K562 (cell line): ENCODE measurements at regions not wholly inside any gene's neighbourhood (a gene's known extent, or its start where the extent isn't known, plus 50 kb on each side); places are given as distances from the start of the nearest gene placed in this dataset.

Experiments used
- ATAC-seq: fragments of 200-7000 bp; cut with Tn5 transposase; 3 replicates; pipeline ENCODE4 v1.9.1; 2020; ENCODE audit warnings: moderate library complexity
- BruUV-seq: library from RNA; stranded (reverse); fragments of 400-500 nt; replicated peaks from 2 replicates; lab custom pipeline; 2021; lab: Mats Ljungman, UMichigan
- CTCF ChIA-PET: fragments of 300-600 bp; formaldehyde crosslinking; extraction: SDS; loops from one replicate; lab custom pipeline; 2021; ENCODE audit warnings: low intra/inter-chr PET ratio; lab: Yijun Ruan, JAX
- POLR2A ChIA-PET: fragments of 300-600, 350-650 bp; sonication (Branson Sonifier 250); formaldehyde crosslinking; extraction: SDS; loops from one replicate; lab custom pipeline; 2021; ENCODE audit warnings: antibody characterized with exemption, inconsistent platforms; lab: Yijun Ruan, JAX
- DNase-seq, 4 experiments: peaks; one replicate each; pipeline versions ENCODE4 v3.0.0 to v3.0.0-alpha.2; 2011 to 2018; ENCODE audit warnings: low spot score in 3 of 4, mixed read lengths in 3 of 4; ENCODE audit errors: extremely low read depth in 1 of 4
- FAIRE-seq: peaks from 2 replicates; lab custom pipeline; 2011; peaks lifted over from hg19 to GRCh38; lab: Jason Lieb, UNC
- H2AFZ ChIP-seq: 2 replicates; pipeline ENCODE4 v1.6.0; 2011; ENCODE audit warnings: low read depth, low read length, control low read depth, inconsistent platforms
- H3K27ac ChIP-seq: fragments of 200-600 bp; 3 replicates; pipeline ENCODE4 v1.8.0; 2011; ENCODE audit warnings: low read depth, mild to moderate bottlenecking, control low read depth, inconsistent platforms, low read length, moderate library complexity, mixed read lengths; ENCODE audit errors: extremely low read depth
- H3K27me3 ChIP-seq, 2 experiments: fragments of 300-600 bp in 1 of 2; 2 replicates in 1 of 2; 3 replicates in 1 of 2; pipeline versions ENCODE4 v1.6.0 to v1.8.0; 2011; ENCODE audit warnings: inconsistent platforms in 2 of 2, low read length in 2 of 2, mild to moderate bottlenecking in 1 of 2, mixed read lengths in 1 of 2, moderate library complexity in 1 of 2; ENCODE audit not compliant: control insufficient read depth in 2 of 2, insufficient read depth in 2 of 2
- H3K36me3 ChIP-seq: fragments of 300-600 bp; 3 replicates; pipeline ENCODE4 v1.8.0; 2011; ENCODE audit warnings: mild to moderate bottlenecking, low read length, inconsistent platforms; ENCODE audit not compliant: control insufficient read depth, insufficient read depth
- H3K4me1 ChIP-seq, 2 experiments: fragments of 200-600 bp in 1 of 2; replicated peaks in 1 of 2; 2 replicates in 1 of 2; 3 replicates in 1 of 2; pipeline versions ENCODE4 v1.5.1 to v1.8.0; 2011; ENCODE audit warnings: inconsistent platforms in 2 of 2, low read length in 2 of 2, mild to moderate bottlenecking in 1 of 2, mixed read lengths in 1 of 2, moderate library complexity in 1 of 2; ENCODE audit not compliant: control insufficient read depth in 2 of 2, insufficient read depth in 2 of 2
- H3K4me2 ChIP-seq: 2 replicates; pipeline ENCODE4 v1.6.1; 2011; ENCODE audit warnings: low read length, control low read depth, inconsistent platforms, mixed read lengths; ENCODE audit not compliant: insufficient read depth
- H3K4me3 ChIP-seq: fragments of 200-600 bp; sonication (generic), shearing (Covaris generic); 2 replicates; pipeline ENCODE4 v1.5.1; 2016; ENCODE audit warnings: control low read depth, inconsistent platforms
- H3K79me2 ChIP-seq: fragments of 200-600 bp; 3 replicates; pipeline ENCODE4 v1.8.0; 2011; ENCODE audit warnings: low read length, inconsistent platforms; ENCODE audit not compliant: control insufficient read depth, insufficient read depth
- H3K9ac ChIP-seq, 2 experiments: 2 replicates each; pipeline versions ENCODE4 v1.6.0 to v1.6.1; 2011; ENCODE audit warnings: low read depth in 2 of 2, low read length in 2 of 2, control low read depth in 1 of 2, inconsistent platforms in 1 of 2, mild to moderate bottlenecking in 1 of 2, mixed read lengths in 1 of 2; ENCODE audit not compliant: insufficient read depth in 1 of 2
- H3K9me1 ChIP-seq: one replicate; pipeline ENCODE4 v1.6.0; 2011; ENCODE audit warnings: inconsistent platforms, mild to moderate bottlenecking, low read length, moderate library complexity; ENCODE audit not compliant: control insufficient read depth, insufficient read depth
- H3K9me3 ChIP-seq: replicated peaks from 2 replicates; pipeline ENCODE4 v1.5.1; 2011; ENCODE audit warnings: low read depth, low read length, inconsistent platforms; ENCODE audit not compliant: control insufficient read depth, insufficient read depth
- H4K20me1 ChIP-seq: replicated peaks from 2 replicates; pipeline ENCODE4 v1.6.1; 2011; ENCODE audit warnings: low read length, inconsistent platforms, mixed read lengths; ENCODE audit not compliant: control insufficient read depth, insufficient read depth
- ESRRB ChIP-seq: fragments of 250-450 bp; sonication (Bioruptor Pico); IDR thresholded peaks from 2 replicates; pipeline ENCODE4 v1.5.0; 2020; ENCODE audit warnings: mild to moderate bottlenecking, moderate library complexity, borderline replicate concordance
- ZBTB11 ChIP-seq, 3 experiments: fragments of 200-800 bp in 1 of 3; fragments of 250-450 bp in 1 of 3; fragments of 450-650 bp in 1 of 3; sonication (Bioruptor Pico) in 1 of 3; sonication (Bioruptor generic) in 1 of 3; formaldehyde crosslinking in 1 of 3; IDR thresholded peaks; 2 replicates each; pipeline versions ENCODE4 v1.6.1 to v1.8.0; 2016 to 2022; ENCODE audit warnings: mild to moderate bottlenecking in 2 of 3, missing genetic modification characterization in 2 of 3, missing compliant biosample characterization in 1 of 3, moderate library complexity in 1 of 3
- WGBS: fragments of 100-300 bp; shearing (Covaris generic); methylation state at CpG from one replicate; pipeline ENCODE4 v1.1.6; 2016; ENCODE audit warnings: low coverage, mixed read lengths; ENCODE audit not compliant: insufficient coverage; ENCODE audit errors: missing lambda C conversion rate; 5-methylcytosine and 5-hydroxymethylcytosine counted together
- in situ Hi-C: fragments of 300-500 bp; cut with MboI; formaldehyde crosslinking; loops from 4 replicates; pipeline ENCODE4 v1.15.0; 2018; ENCODE audit warnings: inconsistent platforms, mixed read lengths
- intact Hi-C: fragments of 100-400 bp; cut with micrococcal nuclease; formaldehyde crosslinking; loops from 2 replicates; pipeline ENCODE4 v1.14.2; 2022
- TF ChIP-seq, protein P1 (sequence below): sonication (generic); formaldehyde crosslinking; IDR thresholded peaks from 2 replicates; pipeline ENCODE4 v1.8.1; 2023; ENCODE audit warnings: mild to moderate bottlenecking, missing genetic modification reagents

- TF ChIP-seq, protein P1, sequence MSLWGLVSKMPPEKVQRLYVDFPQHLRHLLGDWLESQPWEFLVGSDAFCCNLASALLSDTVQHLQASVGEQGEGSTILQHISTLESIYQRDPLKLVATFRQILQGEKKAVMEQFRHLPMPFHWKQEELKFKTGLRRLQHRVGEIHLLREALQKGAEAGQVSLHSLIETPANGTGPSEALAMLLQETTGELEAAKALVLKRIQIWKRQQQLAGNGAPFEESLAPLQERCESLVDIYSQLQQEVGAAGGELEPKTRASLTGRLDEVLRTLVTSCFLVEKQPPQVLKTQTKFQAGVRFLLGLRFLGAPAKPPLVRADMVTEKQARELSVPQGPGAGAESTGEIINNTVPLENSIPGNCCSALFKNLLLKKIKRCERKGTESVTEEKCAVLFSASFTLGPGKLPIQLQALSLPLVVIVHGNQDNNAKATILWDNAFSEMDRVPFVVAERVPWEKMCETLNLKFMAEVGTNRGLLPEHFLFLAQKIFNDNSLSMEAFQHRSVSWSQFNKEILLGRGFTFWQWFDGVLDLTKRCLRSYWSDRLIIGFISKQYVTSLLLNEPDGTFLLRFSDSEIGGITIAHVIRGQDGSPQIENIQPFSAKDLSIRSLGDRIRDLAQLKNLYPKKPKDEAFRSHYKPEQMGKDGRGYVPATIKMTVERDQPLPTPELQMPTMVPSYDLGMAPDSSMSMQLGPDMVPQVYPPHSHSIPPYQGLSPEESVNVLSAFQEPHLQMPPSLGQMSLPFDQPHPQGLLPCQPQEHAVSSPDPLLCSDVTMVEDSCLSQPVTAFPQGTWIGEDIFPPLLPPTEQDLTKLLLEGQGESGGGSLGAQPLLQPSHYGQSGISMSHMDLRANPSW: no peak
Observed at GRCh38 chr3:63090656-63091055, 187.5 kb upstream of the SYNPR start (continued).

DNA sequence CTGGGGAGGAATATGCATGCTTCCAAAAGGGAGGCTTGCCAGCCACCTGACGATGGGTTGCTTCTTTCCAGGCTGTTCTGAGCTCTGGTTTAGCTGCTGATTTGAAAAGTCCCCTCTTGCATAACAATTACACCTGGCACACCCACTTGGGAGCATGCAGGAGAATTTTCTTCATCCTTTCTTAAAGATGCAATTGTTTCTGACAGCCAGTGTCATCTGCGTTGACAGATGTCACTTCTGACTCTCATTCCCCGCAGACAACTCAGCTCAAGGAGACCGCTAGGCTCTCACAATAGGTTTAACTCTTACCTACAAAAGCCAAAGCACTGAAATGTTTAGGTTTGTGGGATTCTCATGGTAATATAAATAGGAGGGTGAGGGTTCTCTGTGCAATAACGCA lies 185.6 kb upstream of the SYNPR start:
- DNase-seq: no peak
- BruUV-seq: no TSS peak
- H3K4me1 ChIP-seq: no peaks in the 10 kb centered on the region; a peak in 1 of 5 replicates
- H3K27ac ChIP-seq: no peak overlapping the region
- ChIA-PET CTCF (no interaction called here), POLR2A (no interaction called here)
- FAIRE-seq: no peak
- no peak overlapping the region for H3K4me3 ChIP-seq
- H3K36me3 ChIP-seq: no peaks in the 10 kb centered on the region
- no peak for ATAC-seq
- no peaks in the 10 kb centered on the region for H3K9me3 ChIP-seq
- H3K9ac ChIP-seq: no peak overlapping the region
- H3K79me2 ChIP-seq: no peaks in the 10 kb centered on the region
- no peaks in the 10 kb centered on the region for H3K9me1 ChIP-seq
- 0% methylated on average over 5 of the region's 5 CpGs for WGBS
- no peak overlapping the region for H2AFZ ChIP-seq
- peak in 1 of 3 experiments; percentile 37; a peak in 1 of 6 replicates for TF ChIP-seq ZBTB11 (CRISPR knock-in tag; IDR thresholded peaks at IDR 0.05)
- TF ChIP-seq ESRRB (CRISPR knock-in tag): no peak
- H3K4me2 ChIP-seq: no peak overlapping the region
- in situ Hi-C loops: no loop called here
- no peaks in the 10 kb centered on the region for H3K27me3 ChIP-seq
- intact Hi-C loops: no loop called here
- no peaks in the 10 kb centered on the region for H4K20me1 ChIP-seq
